GM19043 (cell line): ENCODE measurements at regions not wholly inside any gene's neighbourhood (a gene's known extent, or its start where the extent isn't known, plus 50 kb on each side); places are given as distances from the start of the nearest gene placed in this dataset.
"Not testable (repeated sequence)": the region's sequence is repeated elsewhere in the genome, so short reads cannot be mapped to it uniquely, and the experiment has no call there.

Experiments used
- ATAC-seq: cut with Tn5 transposase; IDR thresholded peaks from one replicate; pipeline ENCODE4 v1.9.1; 2021; ENCODE audit warnings: low read depth; ENCODE audit not compliant: unreplicated experiment

DNA sequence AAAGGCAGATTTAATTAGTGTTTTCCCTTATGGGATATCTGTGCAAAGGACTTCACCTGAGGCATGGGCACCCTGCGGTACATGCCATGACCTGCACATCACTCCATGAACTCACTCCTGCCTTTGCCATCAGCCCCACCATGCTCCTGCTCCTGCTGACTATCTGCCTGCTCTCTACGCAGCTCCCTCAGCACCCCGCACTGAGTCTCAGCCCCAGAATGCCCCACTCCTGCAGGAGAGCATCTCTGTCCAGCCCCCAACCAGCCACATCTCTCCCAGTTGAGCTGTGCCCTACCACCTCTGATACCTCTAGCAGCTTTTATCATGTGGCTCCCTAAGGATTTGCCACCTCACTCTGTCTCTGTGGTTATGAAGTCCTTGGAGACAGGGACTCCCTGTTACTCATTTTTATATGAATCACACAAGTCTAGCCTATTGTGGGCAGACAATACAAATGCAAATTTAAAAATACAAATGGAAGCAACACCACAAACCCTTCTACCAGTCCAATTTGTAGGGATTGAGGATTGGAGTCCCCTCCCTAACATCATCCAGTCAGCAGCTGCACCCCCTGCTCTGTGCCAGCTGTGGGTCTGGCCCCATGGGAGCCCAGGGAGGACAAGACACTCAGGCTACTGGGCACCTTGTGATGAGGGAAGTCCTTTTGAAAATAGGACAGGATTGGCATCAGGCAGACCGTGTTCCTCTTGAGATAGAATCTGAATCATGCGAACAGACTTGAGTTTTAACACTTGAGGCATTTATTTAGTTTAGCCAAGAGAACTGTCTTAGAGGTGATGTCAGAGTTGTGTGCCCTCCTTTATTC, 689.6 kb upstream of the HS6ST1 start:
- ATAC-seq = no peak

DNA sequence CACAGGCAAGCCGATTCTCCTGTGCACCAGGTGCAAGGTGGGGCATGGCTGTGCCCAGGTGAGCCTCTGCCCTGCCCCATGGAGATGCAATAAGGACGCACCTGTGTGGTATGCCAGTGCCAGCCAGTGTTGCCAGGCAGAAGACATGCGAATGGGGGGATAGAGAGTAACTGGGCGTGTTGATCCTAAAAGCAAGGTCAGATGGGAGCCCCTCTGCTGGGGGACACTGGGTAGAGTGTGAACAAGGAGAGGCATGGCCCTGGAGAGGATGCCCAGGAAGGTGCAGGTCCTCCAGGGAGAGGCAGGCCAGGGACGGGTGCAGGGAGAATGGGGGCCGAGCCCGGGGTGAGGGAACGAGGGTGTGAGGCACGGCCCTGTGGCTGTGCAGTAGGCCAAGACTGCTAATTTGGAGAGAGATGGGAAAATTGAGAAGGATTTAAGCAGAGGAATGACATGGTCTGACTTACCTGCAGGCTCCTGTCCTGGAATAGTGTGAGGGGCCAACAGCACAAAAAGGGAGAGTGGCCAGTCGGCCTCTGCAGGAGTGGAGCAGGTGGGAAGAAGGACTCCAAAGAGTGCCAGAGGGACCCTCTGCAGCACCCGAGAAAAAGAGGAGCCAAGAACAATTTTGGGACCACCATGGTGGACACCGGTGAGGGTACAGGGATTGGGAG, 690.4 kb upstream of the HS6ST1 start:
- no peak for ATAC-seq

DNA sequence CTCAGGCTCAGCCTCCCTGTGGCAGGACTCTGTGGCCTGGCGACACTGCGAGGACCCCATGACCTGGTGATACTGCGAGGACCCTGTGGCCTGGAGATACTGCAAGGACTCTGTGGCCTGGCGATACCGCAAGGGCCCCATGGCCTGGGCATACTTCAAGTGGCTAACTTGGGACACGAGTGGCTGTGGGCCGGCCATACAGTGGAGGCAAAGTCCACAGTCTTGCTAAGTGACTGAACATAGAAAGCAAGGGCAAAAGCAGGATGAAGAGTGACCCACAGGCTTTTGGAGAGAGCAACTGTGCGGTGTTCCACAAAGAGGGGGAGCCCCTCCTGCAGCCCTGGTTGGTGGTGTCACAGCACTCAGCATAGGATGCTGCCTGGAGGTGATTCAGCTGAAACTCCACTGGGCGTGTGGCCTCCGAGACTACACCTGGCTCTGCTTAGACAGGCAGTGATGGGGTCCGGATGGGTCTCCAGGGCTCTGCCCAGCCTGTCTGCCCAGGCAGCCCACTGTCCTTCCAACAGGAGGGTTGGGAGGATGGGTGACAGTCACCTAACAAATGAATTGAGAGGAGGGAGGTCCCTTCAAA, 691.0 kb upstream of the HS6ST1 start:
- no peak for ATAC-seq

DNA sequence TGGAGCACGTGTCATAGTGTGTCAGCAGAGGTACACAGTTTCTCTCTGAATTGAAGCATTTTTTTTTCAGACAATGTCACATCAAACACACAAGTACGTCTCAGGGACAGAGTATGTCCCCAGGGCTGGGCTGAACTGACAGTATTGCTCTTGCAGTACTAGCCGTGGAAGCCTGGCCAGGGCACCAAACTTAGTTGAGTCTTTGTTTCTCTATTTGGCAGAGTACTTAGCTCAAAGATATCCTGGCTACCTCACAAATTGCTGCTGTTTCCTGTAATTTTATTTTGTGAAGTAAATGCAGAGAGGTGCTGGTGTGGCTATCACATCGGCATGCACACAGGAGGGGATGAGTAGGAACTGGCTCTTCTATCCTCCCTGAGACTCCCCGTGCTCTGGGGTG, 691.6 kb upstream of the HS6ST1 start:
- no peak for ATAC-seq

DNA sequence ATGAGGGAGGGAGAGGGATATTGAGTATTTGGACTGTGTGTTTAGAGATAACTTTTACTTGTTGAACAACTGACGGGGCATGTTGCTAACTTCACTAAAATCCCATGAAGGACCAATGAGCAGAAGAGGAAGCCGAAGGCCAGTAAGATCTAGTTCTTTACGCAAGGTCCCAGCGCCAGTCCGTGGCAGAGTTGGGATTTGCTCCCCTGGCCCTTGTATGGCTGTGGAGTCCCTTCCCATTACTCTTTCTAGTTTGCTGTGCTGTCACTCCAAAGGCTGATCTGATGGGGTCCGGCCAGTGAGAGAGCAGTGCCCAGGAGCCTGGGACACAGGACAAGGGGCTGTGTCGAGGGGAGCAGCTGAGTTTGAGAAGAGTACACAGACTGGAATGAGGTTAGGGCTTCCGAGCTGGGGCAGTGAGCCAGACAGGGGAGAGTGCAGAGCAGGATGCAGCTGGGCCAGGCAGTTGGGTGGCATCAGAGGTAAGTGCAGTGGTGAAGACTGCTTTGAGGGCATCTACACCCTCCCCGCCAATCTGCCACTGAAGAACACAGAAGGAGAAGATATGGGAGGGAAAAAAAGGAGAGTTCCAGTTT, 692.9 kb upstream of the HS6ST1 start:
- no peak for ATAC-seq

DNA sequence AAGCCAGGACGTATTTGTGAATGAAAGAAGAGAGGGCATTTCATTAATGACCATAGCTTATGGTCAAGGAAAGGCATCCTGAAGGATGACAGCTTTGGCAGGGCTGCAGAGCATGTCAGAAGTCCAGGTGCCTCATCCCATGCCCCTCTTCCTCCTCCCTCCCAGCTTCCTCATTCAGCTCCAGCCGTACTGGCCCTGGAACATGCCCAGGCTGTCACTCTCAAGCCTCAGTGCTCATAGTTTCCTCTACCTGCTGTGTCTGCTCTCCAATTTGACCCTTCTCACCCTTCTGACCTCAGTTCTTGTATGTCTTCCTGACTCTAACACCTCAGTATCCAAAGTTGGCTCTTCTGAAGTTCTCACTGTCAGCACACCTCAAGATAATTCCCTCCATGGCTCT, 695.8 kb upstream of the HS6ST1 start:
- no peak for ATAC-seq

DNA sequence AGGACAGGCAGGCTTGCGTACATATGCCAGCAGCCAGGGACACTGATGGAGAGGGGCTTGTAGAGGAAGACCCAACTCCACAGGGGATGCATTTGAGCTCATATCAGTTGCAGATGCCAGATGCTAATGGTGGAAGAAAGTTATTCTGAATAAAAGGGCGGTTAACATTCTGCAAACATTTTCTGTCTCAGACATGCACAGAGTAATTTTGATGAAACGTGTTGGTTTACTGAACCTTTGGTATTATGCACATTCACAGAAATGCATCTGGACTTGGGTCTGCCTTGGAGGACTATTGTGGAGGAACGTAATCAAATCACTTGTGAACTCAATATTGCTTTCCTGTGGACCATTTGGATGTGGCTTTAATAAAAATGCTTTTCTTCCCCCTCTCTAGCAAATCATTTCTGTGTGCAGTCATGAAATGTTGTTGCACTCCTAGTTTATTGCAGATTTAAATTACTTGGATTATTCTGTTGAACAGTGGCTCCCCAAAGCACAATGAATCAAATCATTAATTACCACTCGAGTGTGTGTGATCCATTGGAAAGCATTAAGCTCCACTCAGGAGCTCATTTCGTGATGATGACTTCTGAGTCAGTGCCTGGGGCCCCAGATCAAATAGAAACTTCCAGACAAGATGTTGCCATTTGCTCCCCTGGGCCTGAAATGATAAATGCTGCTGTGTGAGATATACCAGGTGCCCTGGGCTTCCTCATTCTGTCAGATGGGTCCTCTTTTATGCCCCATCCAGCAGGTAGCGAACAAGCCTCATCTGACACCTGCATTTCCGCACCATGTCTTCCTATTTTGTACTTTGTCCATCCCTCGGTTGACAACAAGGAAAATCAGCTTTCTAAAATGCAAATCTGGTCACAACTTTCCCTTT, 697.0 kb upstream of the HS6ST1 start:
- no peak for ATAC-seq

DNA sequence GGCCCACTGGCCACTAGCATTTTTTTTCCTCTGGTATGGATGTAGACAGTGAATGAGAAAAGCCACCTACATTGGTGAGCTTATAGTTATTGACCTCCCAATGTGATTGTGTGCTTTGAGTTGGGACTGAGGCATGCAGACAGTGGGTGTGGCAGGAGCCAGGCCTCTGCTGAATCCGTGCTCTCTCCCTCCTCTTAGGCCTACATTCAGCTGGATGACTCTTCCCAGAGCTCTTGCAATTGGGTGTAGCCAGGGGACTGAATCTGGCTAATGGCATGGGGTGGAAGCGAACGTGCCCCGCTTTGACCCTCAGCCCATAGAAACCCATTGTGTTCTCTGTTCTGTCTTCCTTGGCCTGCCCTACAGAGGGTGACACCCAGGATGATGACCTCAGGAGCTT, 698.3 kb upstream of the HS6ST1 start:
- ATAC-seq = no peak

DNA sequence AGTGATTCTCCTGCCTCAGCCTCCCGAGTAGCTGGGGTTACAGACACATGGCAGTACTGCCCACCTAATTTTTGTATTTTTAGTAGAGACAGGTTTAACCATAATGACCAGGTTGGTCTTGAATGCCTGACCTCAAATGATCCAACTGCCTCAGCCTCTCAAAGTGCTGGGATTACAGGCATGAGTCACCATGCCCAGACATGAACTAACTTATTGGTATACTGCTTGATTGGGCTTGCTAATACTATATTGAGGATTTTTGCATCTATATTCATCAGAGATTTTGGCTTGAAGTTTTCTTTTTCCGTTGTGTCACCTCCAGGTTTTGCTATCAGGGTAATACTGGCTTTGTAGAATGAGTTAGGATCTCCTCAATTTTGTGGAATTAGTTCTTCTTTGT, 706.1 kb upstream of the HS6ST1 start:
- ATAC-seq = no peak

DNA sequence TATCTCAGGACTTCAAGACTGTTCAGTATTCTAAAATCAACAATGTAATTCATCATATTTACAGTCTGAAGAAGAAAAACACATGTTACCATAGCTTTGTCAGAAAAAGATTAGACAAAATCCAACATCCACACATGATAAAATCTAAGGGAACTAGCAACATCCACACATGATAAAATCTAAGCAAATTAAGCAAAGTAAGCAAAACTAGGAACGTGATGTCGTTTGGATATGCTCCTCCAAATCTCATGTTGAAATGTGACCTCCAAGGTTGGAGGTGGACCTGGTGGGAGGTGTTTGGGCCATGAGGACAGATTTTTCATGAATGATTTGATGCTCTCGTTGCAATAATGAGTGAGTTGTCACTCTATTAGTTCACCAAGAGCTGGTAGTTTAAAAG, 717.3 kb upstream of the HS6ST1 start:
- ATAC-seq = no peak

DNA sequence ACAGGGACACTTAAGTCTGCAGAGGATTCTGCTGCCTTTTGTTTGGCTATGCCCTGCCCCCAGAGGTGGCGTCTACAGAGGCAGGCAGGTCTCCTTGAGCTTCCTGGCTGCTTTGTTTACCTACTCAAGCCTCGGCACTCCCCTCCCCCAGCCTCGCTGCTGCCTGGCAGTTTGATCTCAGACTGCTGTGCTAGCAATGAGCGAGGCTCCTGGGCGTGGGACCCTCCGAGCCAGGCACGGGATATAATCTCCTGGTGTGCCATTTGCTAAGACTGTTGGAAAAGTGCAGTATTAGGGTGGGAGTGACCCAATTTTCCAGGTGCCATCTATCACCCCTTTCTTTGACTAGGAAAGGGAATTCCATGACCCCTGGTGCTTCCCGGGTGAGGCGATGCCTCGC, 725.0 kb upstream of the HS6ST1 start:
- ATAC-seq = not testable (repeated sequence)

DNA sequence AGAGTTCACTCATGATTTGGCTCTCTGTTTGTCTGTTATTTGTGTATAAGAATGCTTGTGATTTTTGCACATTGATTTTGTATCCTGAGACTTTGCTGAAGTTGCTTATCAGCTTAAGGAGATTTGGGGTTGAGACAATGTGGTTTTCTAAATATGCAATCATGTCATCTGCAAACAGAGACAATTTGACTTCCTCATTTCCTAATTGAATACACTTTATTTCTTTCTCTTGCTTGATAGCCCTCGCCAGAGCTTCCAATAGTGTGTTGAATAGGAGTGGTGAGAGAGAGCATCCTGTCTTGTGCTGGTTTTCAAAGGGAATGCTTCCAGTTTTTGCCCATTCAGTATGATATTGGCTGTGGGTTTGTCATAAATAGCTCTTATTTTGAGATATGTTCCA, 727.8 kb upstream of the HS6ST1 start:
- not testable (repeated sequence) for ATAC-seq

DNA sequence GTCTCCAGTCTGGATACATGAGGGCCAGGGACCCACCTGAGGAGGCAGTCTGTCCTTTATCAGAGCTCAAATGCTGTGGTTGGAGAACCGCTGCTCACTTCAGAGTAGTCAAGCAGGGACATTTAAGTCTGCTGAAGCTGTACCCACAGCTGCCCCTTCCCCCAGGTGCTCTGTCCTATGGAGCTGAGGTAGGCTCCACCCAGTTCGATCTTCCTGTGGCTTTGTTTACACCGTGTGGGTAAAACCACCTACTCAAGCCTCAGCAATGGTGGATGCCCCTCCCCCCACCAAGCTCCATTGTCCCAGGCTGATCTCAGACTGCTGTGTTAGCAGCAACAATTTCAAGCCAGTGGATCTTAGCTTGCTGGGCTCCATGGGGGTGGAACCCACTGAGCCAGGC, 731.4 kb upstream of the HS6ST1 start:
- ATAC-seq = no peak

DNA sequence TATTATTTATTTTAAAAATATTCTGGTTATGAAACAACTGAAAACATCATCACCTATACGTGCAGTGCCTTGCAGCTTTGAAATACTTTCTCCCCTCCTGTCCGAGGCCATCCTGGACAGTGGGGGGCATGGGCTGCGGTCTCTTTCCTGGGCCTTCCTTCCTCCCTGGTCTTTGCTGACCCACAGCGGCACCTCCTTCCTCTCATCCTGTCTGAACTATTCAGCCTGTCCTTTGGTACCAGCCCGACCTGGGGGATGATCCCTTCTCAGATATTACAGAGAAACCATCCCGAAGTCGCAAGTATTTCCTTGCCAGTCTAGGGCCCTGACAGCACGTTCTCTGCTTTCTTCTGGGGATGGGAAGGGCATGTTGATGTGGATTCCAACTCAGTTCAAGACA, 736.6 kb upstream of the HS6ST1 start:
- ATAC-seq = no peak

DNA sequence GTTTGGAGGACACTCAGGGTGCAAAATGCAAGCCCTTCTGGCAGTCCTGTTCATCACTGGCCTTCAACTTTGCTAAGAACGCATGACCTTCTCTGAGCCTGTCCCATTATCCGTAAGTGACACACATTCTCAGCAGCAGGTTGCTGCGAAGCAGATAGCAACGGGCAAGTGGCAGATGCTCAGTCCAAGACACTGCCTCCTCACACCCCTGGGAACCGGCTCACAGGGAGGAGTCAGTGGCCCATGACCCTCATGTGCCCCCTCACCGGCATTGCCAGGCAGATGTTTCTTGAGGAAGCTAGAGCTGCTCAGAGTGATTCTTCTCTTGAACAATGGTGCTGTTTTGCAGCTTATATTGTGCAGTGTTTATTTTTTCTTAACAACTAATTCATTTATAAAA, 737.2 kb upstream of the HS6ST1 start:
- no peak for ATAC-seq

DNA sequence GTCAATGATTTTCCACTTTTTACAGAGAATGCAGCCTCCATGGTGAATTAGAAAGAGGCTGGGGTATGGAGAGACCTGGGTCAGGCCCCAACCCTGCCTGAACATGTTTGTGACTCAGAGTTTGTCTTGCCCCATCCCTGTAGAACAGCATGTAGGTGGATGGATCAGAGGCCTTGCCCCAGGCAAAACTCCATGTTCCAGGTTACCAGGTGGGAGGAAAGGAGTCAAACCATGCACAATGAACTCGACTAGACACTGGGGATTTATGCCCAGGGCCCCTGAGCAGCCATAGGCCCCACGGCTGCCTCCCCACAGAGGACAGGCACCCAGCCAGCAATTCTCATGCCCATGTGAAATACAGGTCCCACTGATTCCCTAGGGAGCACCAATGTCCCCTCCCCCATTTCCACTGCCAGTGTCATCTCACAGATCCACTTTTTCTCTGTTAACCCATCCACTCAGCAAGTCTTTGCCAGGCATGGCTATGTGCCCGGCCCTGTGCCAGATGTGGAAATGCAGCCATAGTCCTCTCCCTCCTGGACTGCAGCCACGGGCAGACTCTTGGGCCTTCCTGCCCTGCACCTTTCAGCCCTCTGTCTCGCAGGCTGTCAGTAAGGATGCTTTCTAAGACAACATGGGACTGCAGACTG, 737.8 kb upstream of the HS6ST1 start:
- no peak for ATAC-seq

DNA sequence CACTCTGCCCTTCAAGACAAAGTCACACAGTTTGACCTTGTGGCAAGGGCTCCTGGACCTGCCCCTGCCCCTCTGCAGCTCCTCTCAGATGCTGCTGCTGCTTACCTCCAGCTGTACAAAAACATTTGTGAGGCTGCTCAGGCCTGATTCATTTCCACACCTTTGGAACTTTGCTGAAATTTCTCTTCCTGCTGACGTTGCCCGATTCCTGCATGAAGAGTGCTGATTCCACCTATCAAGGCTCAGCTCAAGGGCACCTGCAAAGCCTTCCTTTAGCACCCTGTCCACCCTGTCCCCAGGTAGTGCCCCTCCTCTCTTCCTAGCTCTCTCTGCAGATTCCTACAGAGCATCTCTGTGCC, 738.3 kb upstream of the HS6ST1 start:
- no peak for ATAC-seq

DNA sequence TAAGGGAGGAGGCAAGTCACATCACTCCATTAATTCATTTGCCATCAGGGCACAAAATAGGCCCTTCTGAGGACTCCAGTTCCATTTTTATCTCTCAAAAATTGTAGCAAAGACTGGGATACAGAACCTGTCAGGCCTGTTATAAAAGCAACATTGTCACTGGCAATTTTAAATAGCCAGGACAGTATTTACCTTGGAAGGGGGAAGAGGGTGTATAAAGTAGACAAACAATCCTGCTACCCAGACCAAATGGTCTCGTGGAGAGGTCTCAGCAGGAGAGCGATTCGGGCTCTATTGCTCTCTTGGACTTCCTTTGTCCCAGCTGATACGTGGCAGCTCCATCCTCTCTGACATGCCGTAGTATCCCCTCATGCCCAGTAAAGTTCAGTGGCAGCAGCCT, 740.3 kb upstream of the HS6ST1 start:
- no peak for ATAC-seq

DNA sequence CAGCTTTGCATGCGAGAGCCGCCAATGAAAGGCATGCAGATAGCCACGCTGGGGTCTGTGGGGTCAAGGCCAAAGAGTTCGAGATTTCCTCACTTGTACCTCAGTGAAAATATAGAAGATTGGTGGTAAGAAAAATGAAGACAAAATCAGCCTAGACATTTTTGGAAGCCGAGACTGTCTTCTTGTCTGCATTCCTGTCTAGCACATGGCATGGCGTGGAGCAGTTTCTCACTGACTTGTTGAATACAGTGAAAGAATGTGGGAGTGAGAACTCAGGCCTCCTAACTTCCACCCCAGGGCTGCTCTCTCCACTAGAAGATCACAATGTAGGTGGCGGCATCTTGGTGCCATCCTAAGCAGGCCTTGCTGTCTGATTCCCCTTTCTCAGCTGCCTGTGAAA, 740.8 kb upstream of the HS6ST1 start:
- ATAC-seq = no peak
